ENCODE measurements at regions not wholly inside any gene's neighbourhood (a gene's known extent, or its start where the extent isn't known, plus 50 kb on each side); places are given as distances from the start of the nearest gene placed in this dataset.

- DNase-seq: no peak
Observed at GRCh38 chr13:89763005-89763404, 1584.5 kb upstream of the MIR17HG start.

GRCh38 chr13:89783221-89783755 lies 1564.2 kb upstream of the MIR17HG start:
- no peak for DNase-seq

GRCh38 chr13:89784161-89784809 lies 1563.2 kb upstream of the MIR17HG start:
- no peak for DNase-seq

DNA sequence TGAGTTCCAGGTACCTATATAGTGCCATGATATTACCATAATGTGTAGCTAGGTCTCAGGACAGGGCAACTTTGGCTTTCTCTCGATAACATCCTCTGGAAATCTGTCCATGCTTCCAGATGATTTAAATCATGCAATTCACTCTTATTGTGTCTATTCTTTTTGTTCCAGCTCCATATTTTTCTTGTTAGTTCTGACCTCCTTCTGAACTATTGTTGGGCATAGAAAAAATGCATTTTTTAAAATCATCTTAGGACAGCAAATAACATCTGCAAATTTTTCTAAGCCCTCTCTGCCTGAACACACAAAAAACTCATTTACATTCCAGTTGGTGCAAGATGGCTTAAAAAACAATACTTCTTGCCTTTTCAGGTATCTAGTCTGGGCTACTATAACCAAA lies 1561.0 kb upstream of the MIR17HG start:
- DNase-seq: no peak

DNA sequence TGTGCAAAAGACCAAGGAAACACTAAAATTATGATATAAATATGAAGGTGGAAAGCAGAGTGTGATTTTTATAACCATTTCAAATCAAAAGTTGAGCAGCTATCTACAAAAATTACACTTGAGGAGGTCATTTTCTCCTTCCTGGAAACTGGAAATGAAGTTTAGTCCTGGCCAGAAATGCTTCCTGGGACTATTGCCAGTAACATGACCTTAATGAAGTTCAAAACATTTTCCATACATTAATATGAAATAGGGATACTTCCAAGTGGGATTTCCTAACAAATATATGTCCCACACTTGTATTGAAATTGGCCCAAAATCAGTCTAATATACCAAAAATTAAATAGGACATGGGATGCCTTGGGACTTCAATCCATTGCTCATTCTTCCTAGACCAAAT lies 1556.8 kb upstream of the MIR17HG start:
- no peak for DNase-seq

DNA sequence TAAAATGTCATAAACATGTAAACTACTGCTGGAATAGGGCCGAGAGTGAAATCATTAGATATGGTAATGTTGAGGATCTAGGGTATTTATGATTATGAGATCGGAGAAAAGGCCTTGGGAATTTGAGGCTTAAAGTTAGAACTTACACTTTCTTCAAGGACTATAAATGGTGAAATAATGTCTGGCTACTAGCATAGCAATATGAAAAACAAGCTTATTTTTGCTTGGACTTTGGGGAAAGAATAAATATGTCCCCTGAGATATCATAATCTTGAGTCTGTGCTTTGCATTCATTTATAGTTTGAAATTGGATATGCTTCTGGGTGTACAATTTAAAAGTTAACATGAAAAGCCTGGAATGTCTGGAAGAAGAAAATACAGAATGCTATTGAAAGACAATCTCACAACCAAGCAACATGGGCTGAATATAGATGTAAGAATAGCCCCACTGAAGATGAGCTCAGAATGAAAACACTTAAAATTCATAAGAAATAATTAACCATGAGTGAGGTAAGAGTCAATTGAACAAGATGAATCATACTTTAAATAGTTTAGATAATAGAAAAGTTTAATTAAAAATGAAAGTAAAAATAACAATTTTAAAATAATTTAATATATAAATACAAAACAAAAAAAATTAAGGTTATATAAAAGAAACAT lies 1555.4 kb upstream of the MIR17HG start:
- no peak for DNase-seq

GRCh38 chr13:89796196-89796595 lies 1551.3 kb upstream of the MIR17HG start:
- no peak for DNase-seq

DNA sequence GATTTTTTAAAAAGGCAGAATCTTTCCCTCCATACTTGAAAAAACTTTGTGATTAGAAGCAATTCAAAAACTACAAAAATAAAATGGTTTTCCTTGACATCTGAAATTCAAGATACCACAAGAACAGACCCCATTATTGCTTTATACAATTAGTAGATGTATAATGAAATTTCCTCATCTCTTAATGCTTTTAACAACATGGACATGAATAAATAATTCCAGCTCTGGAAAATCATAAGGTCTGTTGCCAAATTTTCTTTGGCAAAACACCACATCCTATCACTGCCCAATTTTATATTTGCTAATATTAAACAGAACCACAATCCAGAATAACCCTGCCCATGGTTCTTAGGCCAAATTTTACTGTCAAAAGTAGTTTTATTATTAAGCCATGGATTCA lies 1543.6 kb upstream of the MIR17HG start:
- DNase-seq: no peak

GRCh38 chr13:89806594-89806993 lies 1540.9 kb upstream of the MIR17HG start:
- no peak for DNase-seq

DNA sequence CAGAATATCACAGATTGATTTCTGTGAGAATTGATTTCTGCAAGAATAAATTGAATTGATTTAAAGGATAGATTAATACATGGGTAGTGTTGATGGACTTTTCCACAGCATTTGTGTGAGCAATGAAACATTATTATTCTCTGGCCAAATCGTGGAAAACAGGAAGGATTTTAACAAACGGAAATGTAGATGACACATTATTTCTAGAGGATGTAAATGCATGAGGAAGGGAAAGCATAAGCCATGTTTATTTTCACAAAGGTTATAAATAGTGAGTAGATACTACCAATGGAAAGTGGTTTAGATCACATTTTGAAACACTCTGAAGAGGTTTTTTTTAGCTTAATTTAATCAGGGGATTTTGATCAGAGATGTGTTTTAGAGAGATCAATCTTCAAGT lies 1534.6 kb upstream of the MIR17HG start:
- DNase-seq: no peak

- DNase-seq: no peak
Observed at GRCh38 chr13:89816404-89816803, 1531.1 kb upstream of the MIR17HG start.

GRCh38 chr13:89822467-89822866 lies 1525.0 kb upstream of the MIR17HG start:
- DNase-seq: no peak

- no peak for DNase-seq
Observed at GRCh38 chr13:89827552-89827951, 1519.9 kb upstream of the MIR17HG start.

DNA sequence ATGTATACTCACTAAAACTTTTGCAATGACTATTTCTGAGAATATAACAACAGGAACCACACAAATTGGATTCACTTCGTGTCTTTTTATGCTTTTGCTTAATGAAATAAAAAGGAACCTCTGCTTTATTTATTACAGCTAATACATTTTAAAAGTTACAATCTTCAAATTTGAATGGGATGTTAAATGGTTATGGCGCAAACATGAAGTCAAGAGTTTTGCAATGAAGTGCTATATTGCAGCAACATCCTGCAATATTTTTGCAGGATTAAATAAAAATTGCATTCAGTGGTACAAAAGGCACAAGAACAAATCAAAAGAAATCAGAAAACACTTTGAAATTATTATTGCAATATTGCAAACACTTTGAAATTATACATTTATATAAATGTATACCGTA lies 1519.0 kb upstream of the MIR17HG start:
- DNase-seq: no peak

GRCh38 chr13:89831157-89831556 lies 1516.3 kb upstream of the MIR17HG start:
- no peak for DNase-seq

- no peak for DNase-seq
Observed at GRCh38 chr13:89832827-89833226, 1514.7 kb upstream of the MIR17HG start.

GRCh38 chr13:89843621-89844020 lies 1503.9 kb upstream of the MIR17HG start:
- no peak for DNase-seq

- DNase-seq: no peak
Observed at GRCh38 chr13:89845874-89846273, 1501.6 kb upstream of the MIR17HG start.

DNA sequence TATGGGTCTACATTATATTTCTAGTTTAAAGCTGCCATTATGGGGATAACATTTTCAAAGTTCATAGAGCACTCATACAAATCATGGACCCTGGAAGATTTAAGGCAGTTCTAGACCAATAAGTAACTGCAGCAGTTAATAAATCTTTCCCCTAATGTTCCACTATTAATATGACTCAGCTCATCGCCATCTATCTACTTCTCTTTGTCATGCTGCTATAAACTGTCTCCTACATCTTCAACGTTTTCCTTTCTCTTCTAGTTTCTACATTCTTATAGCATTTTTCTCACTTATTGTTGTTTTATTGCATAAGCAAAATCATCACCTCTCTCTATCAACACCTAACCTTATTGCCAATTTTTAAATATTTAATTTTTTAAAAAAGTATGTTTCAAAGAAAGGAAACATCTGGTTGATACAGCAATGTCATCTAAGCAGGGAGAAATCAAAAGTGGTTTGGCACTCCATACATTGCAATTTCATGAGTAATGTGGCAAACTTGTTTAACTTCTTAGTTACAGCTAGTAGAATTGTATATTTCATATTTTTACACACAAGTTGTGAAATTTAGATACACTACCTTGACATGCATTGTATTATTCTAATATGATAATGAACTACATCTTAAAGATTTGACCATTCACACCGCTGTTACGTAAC lies 1500.4 kb upstream of the MIR17HG start:
- DNase-seq: no peak

DNA sequence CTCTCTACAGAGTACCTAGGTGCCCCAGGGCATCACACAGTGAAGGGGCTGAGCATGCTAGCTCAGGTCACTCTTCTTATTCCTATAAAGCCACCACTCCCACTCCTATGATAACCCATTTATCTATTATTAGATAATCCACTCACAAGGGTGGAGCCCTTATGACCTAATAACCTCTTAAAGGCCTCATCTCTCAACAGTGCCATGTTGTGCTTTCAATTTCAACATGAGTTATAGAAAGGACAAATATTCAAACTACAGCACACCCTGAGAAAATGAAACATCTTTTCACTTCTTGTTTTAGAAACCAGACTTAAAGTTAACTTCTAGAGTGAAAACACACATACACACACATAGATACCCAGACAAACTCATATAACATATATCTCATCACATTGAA lies 1494.9 kb upstream of the MIR17HG start:
- no peak for DNase-seq

- no peak for DNase-seq
Observed at GRCh38 chr13:89856512-89856911, 1491.0 kb upstream of the MIR17HG start.

DNA sequence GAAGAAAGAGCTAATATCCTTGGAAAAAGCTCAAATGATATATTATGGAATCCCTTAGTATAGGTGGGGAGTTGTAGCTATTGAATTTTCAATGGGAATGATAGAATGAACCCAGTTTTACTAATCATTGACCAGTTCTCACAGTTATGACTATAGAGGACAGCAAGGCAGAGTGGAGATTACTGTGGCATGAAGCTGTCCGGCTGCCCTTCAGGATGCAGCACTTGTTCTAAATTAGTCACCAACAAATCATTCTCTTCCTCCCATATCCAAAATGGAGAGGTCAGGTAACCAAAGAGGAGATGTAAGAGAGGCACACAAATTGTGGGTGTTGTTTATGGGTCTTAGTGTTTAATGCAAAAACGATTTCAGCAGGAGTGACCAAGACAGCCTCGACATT lies 1490.0 kb upstream of the MIR17HG start:
- DNase-seq: no peak

DNA sequence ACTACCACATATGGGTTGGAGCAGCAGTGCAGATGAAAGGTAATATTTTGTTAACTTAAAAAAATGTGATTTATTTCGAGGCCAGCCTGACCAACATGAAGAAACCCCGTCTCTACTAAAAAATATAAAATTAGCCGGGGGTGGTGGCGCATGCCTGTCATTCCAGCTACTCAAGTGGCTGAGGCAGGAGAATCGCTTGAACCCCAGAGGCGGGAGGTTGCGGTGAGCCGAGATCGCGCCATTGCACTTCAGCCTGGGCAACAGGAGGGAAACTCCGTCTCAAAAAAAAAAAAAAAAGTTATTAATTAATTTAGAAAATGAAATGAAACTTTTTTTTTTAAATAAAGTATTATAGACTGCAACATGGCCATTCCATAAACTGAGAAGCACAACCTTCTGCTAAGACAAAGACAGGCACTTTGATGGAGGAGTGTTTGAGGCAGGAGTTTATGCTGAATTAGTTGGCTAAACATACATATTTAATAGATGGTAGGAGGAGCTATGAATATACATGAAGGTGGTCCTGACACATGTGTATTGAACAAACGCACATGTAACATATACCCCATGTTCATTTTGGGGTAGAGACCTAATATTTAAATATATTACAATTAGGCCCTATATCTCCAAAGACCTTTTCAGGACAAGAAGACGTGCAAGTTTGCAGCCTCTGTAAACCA lies 1485.3 kb upstream of the MIR17HG start:
- no peak for DNase-seq

DNA sequence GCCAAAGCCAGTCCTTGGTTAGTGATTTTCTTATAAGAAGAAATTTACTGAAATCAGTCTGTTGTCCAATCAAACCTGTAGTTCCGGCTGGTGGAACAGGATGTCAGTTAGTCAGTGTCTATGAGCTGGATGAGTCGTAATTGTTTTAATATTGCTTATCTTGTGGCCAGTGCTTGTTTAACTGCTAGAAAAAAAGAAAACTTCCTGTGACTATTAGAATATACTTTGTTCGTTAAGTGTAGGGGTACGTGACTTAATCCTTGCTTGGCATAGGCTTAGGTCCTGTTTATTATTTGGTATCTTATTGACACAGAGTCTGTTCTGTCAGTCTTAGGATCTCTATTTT lies 1484.8 kb upstream of the MIR17HG start:
- no peak for DNase-seq
